ENCODE measurements at regions not wholly inside any gene's neighbourhood (a gene's known extent, or its start where the extent isn't known, plus 50 kb on each side); places are given as distances from the start of the nearest gene placed in this dataset.

DNA sequence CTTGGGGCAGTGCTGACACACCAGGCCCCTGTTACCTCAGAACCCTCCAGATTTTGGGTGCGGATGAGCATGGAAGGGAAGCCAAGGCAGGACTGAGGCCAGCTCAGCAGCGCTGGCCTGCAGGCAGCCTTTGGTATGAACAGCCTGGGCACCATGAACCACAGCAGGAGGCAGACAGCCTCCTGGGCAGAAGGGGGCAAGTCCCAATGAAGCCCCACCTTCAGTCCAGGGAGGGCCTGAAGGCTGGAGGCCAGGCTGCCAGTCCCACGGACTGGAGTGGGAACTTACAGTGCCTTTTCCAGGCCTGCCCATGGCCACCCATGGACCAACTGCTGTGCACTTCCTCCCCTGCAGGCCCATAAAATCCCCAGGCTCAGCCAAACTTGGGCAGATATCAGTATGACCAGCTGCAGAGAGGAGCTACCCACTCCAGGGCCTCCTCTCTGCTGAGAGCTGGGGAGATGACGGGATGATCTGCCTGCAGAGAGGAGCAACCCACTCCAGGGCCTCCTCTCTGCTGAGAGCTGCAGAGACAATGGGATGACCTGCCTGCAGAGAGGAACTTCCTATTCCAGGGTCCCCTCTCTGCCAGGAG, 74.7 kb downstream of the NEURL3 start:
- TF ChIP-seq, protein P1, sequence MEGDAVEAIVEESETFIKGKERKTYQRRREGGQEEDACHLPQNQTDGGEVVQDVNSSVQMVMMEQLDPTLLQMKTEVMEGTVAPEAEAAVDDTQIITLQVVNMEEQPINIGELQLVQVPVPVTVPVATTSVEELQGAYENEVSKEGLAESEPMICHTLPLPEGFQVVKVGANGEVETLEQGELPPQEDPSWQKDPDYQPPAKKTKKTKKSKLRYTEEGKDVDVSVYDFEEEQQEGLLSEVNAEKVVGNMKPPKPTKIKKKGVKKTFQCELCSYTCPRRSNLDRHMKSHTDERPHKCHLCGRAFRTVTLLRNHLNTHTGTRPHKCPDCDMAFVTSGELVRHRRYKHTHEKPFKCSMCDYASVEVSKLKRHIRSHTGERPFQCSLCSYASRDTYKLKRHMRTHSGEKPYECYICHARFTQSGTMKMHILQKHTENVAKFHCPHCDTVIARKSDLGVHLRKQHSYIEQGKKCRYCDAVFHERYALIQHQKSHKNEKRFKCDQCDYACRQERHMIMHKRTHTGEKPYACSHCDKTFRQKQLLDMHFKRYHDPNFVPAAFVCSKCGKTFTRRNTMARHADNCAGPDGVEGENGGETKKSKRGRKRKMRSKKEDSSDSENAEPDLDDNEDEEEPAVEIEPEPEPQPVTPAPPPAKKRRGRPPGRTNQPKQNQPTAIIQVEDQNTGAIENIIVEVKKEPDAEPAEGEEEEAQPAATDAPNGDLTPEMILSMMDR (IDR thresholded peaks at IDR 0.05) = no peak
- no peak for TF ChIP-seq EZH2 (IDR thresholded peaks at IDR 0.05; ENCODE audit: borderline replicate concordance, insufficient read depth, low read depth, low read length, poor library complexity, severe bottlenecking)

Data from B cell (primary cell).